ENCODE measurements at regions not wholly inside any gene's neighbourhood (a gene's known extent, or its start where the extent isn't known, plus 50 kb on each side); places are given as distances from the start of the nearest gene placed in this dataset.

- no peak for TF ChIP-seq CTCF (IDR thresholded peaks at IDR 0.05)
- TF ChIP-seq POLR2A (IDR thresholded peaks at IDR 0.05) = no peak
These were observed 231.8 kb downstream of the AHR start for GRCh38 chr7:17530244-17530643.
